ENCODE measurements at regions not wholly inside any gene's neighbourhood (a gene's known extent, or its start where the extent isn't known, plus 50 kb on each side); places are given as distances from the start of the nearest gene placed in this dataset.

GRCh38 chr9:108012886-108013665 lies 523.5 kb upstream of the KLF4 start:
- no peaks in the 10 kb centered on the region for H3K27me3 Mint-ChIP-seq
- peaks cover 2% of the 10 kb centered on the region for H3K4me1 Mint-ChIP-seq
- DNase-seq = no peak
- H3K27ac Mint-ChIP-seq = no peak overlapping the region
- no peaks in the 10 kb centered on the region for H3K36me3 Mint-ChIP-seq (ENCODE audit: low read depth)
- H3K4me3 Mint-ChIP-seq = no peak overlapping the region
- no peak for ATAC-seq
- peaks cover 6% of the 10 kb centered on the region for H3K9me3 Mint-ChIP-seq

DNA sequence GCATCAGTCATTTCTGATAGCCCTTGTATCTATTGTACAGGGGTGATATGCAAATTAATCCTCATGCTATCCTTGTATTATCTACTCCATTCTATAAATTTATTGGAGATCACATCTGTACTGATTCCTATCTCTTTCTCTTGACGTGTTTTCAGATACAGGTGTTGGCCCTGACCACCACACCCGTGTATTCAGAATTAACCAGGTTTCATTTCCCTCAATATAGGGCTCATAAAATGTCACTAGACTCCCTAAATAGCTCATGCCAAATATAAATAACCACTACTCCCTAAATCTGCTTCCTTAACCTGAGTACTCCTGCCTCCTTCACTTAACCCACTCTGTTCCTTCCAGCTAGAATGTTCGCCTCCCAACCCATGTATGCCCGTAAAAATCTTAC lies 522.8 kb upstream of the KLF4 start:
- H3K36me3 Mint-ChIP-seq (ENCODE audit: low read depth) = no peaks in the 10 kb centered on the region
- no peak overlapping the region for H3K4me3 Mint-ChIP-seq
- no peak for ATAC-seq
- no peaks in the 10 kb centered on the region for H3K27me3 Mint-ChIP-seq
- H3K4me1 Mint-ChIP-seq = peaks cover 2% of the 10 kb centered on the region
- no peak overlapping the region for H3K27ac Mint-ChIP-seq
- H3K9me3 Mint-ChIP-seq = peaks cover 6% of the 10 kb centered on the region
- DNase-seq = no peak

GRCh38 chr9:108003526-108003925 lies 514.0 kb upstream of the KLF4 start:
- Mint-ChIP-seq H3K9me3 (peaks cover 8% of the 10 kb centered on the region), H3K4me3 (no peak overlapping the region), H3K27me3 (no peaks in the 10 kb centered on the region), H3K36me3 (ENCODE audit: low read depth) (no peaks in the 10 kb centered on the region), H3K4me1 (no peaks in the 10 kb centered on the region), H3K27ac (no peak overlapping the region)
- DNase-seq = no peak
- no peak for ATAC-seq

GRCh38 chr9:108002371-108002956 lies 512.9 kb upstream of the KLF4 start:
- no peak for DNase-seq
- Mint-ChIP-seq H3K4me1 (no peaks in the 10 kb centered on the region), H3K9me3 (peaks cover 17% of the 10 kb centered on the region), H3K36me3 (ENCODE audit: low read depth) (no peaks in the 10 kb centered on the region), H3K27ac (no peak overlapping the region), H3K27me3 (no peaks in the 10 kb centered on the region), H3K4me3 (no peak overlapping the region)
- no peak for ATAC-seq

DNA sequence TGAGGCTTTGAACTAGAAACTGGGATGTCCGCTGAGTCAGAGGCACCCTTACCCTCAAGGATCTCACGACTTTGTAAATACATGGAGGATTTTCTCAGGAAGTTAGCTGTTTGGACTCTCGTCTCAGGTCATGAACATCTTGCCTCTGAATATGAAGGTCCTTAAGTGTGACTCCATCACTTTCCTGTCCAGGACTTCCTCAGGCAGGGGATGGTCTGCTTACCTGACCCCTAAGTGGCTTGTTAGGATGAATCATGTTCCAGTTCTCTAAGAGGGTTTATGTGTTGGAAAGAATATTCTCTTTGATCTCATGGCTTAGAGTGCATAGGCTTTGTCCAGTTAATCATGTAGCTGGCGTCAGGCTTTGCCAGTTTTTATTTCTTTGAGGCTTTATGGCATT lies 511.7 kb upstream of the KLF4 start:
- Mint-ChIP-seq H3K4me1 (no peaks in the 10 kb centered on the region), H3K9me3 (peaks cover 23% of the 10 kb centered on the region), H3K27me3 (no peaks in the 10 kb centered on the region), H3K36me3 (ENCODE audit: low read depth) (no peaks in the 10 kb centered on the region), H3K27ac (no peak overlapping the region), H3K4me3 (no peak overlapping the region)
- no peak for DNase-seq
- ATAC-seq = no peak

DNA sequence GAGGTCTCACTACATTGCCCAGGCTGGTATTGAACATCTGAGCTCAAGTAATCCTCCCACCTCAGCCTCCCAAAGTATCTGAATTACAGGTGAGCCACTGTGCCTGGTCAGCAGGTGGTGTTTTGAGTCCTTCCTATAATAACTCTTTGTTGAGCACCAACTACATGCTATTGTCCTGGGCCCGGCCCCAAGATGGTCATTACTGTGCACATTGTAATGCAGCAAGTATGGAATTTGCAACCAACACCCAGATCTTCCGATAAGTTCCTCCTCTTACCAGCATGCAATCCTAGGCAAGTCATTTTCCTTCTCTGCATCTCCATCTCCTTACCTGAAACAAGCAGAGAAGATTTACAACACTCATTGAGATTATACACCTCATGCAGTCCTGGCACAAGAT lies 510.3 kb upstream of the KLF4 start:
- no peak for ATAC-seq
- H3K27ac Mint-ChIP-seq = no peak overlapping the region
- H3K4me3 Mint-ChIP-seq = no peak overlapping the region
- H3K4me1 Mint-ChIP-seq = no peaks in the 10 kb centered on the region
- H3K9me3 Mint-ChIP-seq = peaks cover 21% of the 10 kb centered on the region
- DNase-seq = no peak
- no peaks in the 10 kb centered on the region for H3K27me3 Mint-ChIP-seq
- H3K36me3 Mint-ChIP-seq (ENCODE audit: low read depth) = no peaks in the 10 kb centered on the region

GRCh38 chr9:107999011-107999410 lies 509.4 kb upstream of the KLF4 start:
- no peak overlapping the region for H3K4me3 Mint-ChIP-seq
- DNase-seq (no peak), ATAC-seq (no peak)
- no peaks in the 10 kb centered on the region for H3K36me3 Mint-ChIP-seq (ENCODE audit: low read depth)
- no peaks in the 10 kb centered on the region for H3K4me1 Mint-ChIP-seq
- no peak overlapping the region for H3K27ac Mint-ChIP-seq
- H3K9me3 Mint-ChIP-seq = peaks cover 24% of the 10 kb centered on the region
- H3K27me3 Mint-ChIP-seq = no peaks in the 10 kb centered on the region

DNA sequence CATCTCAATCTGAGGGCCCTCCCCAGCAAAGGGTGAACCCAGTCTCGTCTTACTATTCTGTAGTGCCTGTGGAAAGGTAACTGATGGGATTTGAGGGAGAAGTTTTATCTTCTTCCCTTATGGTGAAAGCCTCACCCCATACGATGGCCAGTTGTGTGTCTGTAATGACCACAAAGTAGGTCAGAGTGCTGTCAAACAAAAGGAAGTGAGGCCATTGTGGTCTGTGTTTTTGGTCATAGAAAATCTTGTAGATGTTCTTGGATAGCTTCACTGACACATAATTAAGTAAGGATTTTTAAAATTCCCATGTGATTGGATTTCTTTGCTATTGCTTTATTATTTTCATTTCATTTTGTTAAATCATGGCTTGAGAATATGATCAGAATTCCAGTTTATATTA lies 505.1 kb upstream of the KLF4 start:
- H3K36me3 Mint-ChIP-seq (ENCODE audit: low read depth) = no peaks in the 10 kb centered on the region
- no peaks in the 10 kb centered on the region for H3K4me1 Mint-ChIP-seq
- no peak overlapping the region for H3K4me3 Mint-ChIP-seq
- DNase-seq (no peak), ATAC-seq (no peak)
- no peaks in the 10 kb centered on the region for H3K27me3 Mint-ChIP-seq
- H3K27ac Mint-ChIP-seq = no peak overlapping the region
- peaks cover 20% of the 10 kb centered on the region for H3K9me3 Mint-ChIP-seq

DNA sequence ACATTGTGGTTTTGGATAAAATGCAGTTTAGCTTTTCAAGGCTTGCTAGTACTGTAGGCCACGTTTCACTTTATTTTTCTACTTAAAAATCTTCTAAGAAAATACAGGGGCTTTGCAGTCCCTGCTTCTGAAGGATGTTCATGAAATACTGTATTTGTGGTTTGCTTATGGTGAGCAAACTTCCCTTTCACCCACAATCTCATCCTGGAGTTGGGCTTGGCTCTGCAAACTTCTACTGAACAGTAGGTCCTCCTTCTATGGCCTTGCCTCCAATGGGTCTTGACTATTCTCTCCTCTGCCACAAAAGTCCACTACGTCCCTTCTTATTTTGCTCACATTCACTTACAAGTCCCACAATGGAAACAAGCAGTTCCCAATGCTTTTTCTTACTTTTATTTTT lies 502.7 kb upstream of the KLF4 start:
- ATAC-seq (no peak), DNase-seq (no peak)
- Mint-ChIP-seq H3K4me1 (no peaks in the 10 kb centered on the region), H3K4me3 (no peak overlapping the region), H3K27me3 (no peaks in the 10 kb centered on the region), H3K36me3 (ENCODE audit: low read depth) (no peaks in the 10 kb centered on the region), H3K9me3 (peaks cover 10% of the 10 kb centered on the region), H3K27ac (no peak overlapping the region)

- Mint-ChIP-seq H3K9me3 (peaks cover 8% of the 10 kb centered on the region), H3K27me3 (no peaks in the 10 kb centered on the region), H3K4me1 (no peaks in the 10 kb centered on the region), H3K36me3 (ENCODE audit: low read depth) (no peaks in the 10 kb centered on the region), H3K4me3 (no peak overlapping the region), H3K27ac (no peak overlapping the region)
- no peak for ATAC-seq
- DNase-seq = no peak
Observed at GRCh38 chr9:107991581-107991980, 502.0 kb upstream of the KLF4 start.

DNA sequence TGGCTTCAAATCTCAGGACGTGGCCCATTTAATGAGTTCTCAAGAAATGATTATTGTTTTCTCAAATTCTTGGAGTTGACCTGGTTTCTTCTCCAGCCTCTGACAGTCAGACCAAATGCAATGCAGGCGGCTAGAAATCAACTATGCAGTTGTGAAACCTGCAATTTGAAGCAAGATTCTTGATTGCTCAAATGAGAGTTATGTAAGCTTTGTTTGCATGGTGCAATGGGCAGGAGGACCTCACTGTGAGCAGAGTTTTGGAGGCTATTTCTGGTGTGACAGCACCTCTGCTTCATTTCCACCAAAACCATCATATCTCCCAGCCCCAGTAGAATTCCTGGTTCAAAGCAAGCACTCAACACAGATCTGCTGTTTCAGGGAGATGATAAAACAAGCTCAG lies 500.0 kb upstream of the KLF4 start:
- no peaks in the 10 kb centered on the region for H3K4me1 Mint-ChIP-seq
- no peak overlapping the region for H3K4me3 Mint-ChIP-seq
- peaks cover 3% of the 10 kb centered on the region for H3K27me3 Mint-ChIP-seq
- DNase-seq (no peak), ATAC-seq (no peak)
- H3K9me3 Mint-ChIP-seq = peaks cover 7% of the 10 kb centered on the region
- H3K27ac Mint-ChIP-seq = no peak overlapping the region
- H3K36me3 Mint-ChIP-seq (ENCODE audit: low read depth) = no peaks in the 10 kb centered on the region

GRCh38 chr9:107989099-107989498 lies 499.5 kb upstream of the KLF4 start:
- Mint-ChIP-seq H3K4me3 (no peak overlapping the region), H3K9me3 (peaks cover 4% of the 10 kb centered on the region), H3K4me1 (no peaks in the 10 kb centered on the region), H3K27ac (no peak overlapping the region), H3K27me3 (peaks cover 3% of the 10 kb centered on the region), H3K36me3 (ENCODE audit: low read depth) (no peaks in the 10 kb centered on the region)
- no peak for DNase-seq
- no peak for ATAC-seq

GRCh38 chr9:107984956-107985355 lies 495.4 kb upstream of the KLF4 start:
- ATAC-seq = no peak
- Mint-ChIP-seq H3K9me3 (peaks cover 4% of the 10 kb centered on the region), H3K27ac (no peak overlapping the region), H3K27me3 (peaks cover 3% of the 10 kb centered on the region), H3K4me1 (no peaks in the 10 kb centered on the region), H3K36me3 (ENCODE audit: low read depth) (no peaks in the 10 kb centered on the region), H3K4me3 (no peak overlapping the region)
- DNase-seq = no peak

GRCh38 chr9:107983762-107984161 lies 494.2 kb upstream of the KLF4 start:
- DNase-seq (no peak), ATAC-seq (no peak)
- Mint-ChIP-seq H3K27ac (no peak overlapping the region), H3K9me3 (peaks cover 4% of the 10 kb centered on the region), H3K4me1 (no peaks in the 10 kb centered on the region), H3K36me3 (ENCODE audit: low read depth) (no peaks in the 10 kb centered on the region), H3K4me3 (no peak overlapping the region), H3K27me3 (peaks cover 3% of the 10 kb centered on the region)

GRCh38 chr9:107983181-107983603 lies 493.6 kb upstream of the KLF4 start:
- no peak for ATAC-seq
- H3K4me3 Mint-ChIP-seq = no peak overlapping the region
- DNase-seq = no peak
- H3K36me3 Mint-ChIP-seq (ENCODE audit: low read depth) = no peaks in the 10 kb centered on the region
- H3K4me1 Mint-ChIP-seq = no peaks in the 10 kb centered on the region
- no peak overlapping the region for H3K27ac Mint-ChIP-seq
- H3K27me3 Mint-ChIP-seq = peaks cover 3% of the 10 kb centered on the region
- peaks cover 4% of the 10 kb centered on the region for H3K9me3 Mint-ChIP-seq
